OCI-LY7 (cell line): ENCODE measurements at regions not wholly inside any gene's neighbourhood (a gene's known extent, or its start where the extent isn't known, plus 50 kb on each side); places are given as distances from the start of the nearest gene placed in this dataset.
"Not testable (repeated sequence)": the region's sequence is repeated elsewhere in the genome, so short reads cannot be mapped to it uniquely, and the experiment has no call there.

Source experiments
- EZH2phosphoT487 ChIP-seq: fragments of 200-600 bp; sonication (generic); IDR thresholded peaks from 2 replicates; pipeline ENCODE4 v1.6.1; 2018; ENCODE audit warnings: low read depth, borderline replicate concordance, mild to moderate bottlenecking, mixed run types, antibody characterized with exemption, low read length, moderate library complexity, mixed read lengths
- TF ChIP-seq, protein P1 (sequence below): fragments of 200-600 bp; sonication (generic); conservative IDR thresholded peaks from 2 replicates; pipeline ENCODE4 v1.5.1; 2014; ENCODE audit warnings: mild to moderate bottlenecking, antibody characterized with exemption, low read length, moderate library complexity, mixed read lengths

DNA sequence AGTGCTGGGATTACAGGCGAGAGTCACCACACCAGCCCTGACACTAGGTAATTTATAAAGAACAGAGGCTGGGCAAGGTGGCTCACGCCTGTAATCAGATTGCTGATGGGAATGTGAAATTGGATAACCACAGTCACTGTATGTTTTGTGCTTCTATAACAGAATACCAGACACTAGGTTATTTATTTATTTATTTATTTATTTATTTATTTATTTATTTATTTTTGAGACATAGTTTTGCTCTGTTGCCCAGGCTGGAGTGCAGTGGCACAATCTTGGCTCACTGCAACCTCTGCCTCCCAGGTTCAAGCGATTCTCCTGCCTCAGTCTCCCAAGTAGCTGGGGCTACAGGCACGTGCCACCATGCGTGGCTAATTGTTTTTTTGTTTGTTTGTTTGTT lies 130.0 kb upstream of the FOXN3 start:
- TF ChIP-seq, protein P1, sequence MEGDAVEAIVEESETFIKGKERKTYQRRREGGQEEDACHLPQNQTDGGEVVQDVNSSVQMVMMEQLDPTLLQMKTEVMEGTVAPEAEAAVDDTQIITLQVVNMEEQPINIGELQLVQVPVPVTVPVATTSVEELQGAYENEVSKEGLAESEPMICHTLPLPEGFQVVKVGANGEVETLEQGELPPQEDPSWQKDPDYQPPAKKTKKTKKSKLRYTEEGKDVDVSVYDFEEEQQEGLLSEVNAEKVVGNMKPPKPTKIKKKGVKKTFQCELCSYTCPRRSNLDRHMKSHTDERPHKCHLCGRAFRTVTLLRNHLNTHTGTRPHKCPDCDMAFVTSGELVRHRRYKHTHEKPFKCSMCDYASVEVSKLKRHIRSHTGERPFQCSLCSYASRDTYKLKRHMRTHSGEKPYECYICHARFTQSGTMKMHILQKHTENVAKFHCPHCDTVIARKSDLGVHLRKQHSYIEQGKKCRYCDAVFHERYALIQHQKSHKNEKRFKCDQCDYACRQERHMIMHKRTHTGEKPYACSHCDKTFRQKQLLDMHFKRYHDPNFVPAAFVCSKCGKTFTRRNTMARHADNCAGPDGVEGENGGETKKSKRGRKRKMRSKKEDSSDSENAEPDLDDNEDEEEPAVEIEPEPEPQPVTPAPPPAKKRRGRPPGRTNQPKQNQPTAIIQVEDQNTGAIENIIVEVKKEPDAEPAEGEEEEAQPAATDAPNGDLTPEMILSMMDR, result not testable (repeated sequence)
- not testable (repeated sequence) for TF ChIP-seq EZH2phosphoT487
